GM12801 (cell line): ENCODE measurements at regions not wholly inside any gene's neighbourhood (a gene's known extent, or its start where the extent isn't known, plus 50 kb on each side); places are given as distances from the start of the nearest gene placed in this dataset.

Source experiments
- CTCF ChIP-seq: IDR thresholded peaks from one replicate; pipeline ENCODE4 v1.5.1; 2011; ENCODE audit warnings: control low read depth; ENCODE audit not compliant: insufficient read length; ENCODE audit errors: extremely low read depth

GRCh38 chr6:165931675-165932074 lies 236.0 kb downstream of the TBXT start:
- no peak for TF ChIP-seq CTCF

- TF ChIP-seq CTCF: no peak
Observed at GRCh38 chr6:165930668-165931214, 236.9 kb downstream of the TBXT start.

DNA sequence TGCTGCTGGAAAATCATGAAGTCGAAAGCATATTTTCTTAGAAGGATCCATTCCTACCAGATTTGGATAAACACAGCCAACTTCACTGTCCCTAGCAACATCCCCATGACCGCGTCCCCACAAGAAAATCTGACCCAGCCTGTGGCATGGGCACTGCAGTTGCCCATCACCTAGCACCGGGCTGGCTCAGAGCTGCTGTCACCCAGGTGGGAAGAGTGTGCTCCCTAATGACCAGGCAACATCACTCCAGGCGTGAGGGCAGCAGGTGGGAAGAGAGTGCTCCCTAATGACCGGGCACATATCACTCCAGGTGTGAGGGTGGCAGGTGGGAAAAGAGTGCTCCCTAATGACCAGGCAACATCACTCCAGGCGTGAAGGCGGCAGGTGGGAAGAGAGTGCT lies 238.0 kb downstream of the TBXT start:
- TF ChIP-seq CTCF: no peak

- TF ChIP-seq CTCF: no peak
Observed at GRCh38 chr6:165926378-165926777, 241.3 kb downstream of the TBXT start.

GRCh38 chr6:165925474-165926156 lies 242.0 kb downstream of the TBXT start:
- TF ChIP-seq CTCF: no peak

GRCh38 chr6:165922309-165922794 lies 245.3 kb downstream of the TBXT start:
- TF ChIP-seq CTCF: no peak

DNA sequence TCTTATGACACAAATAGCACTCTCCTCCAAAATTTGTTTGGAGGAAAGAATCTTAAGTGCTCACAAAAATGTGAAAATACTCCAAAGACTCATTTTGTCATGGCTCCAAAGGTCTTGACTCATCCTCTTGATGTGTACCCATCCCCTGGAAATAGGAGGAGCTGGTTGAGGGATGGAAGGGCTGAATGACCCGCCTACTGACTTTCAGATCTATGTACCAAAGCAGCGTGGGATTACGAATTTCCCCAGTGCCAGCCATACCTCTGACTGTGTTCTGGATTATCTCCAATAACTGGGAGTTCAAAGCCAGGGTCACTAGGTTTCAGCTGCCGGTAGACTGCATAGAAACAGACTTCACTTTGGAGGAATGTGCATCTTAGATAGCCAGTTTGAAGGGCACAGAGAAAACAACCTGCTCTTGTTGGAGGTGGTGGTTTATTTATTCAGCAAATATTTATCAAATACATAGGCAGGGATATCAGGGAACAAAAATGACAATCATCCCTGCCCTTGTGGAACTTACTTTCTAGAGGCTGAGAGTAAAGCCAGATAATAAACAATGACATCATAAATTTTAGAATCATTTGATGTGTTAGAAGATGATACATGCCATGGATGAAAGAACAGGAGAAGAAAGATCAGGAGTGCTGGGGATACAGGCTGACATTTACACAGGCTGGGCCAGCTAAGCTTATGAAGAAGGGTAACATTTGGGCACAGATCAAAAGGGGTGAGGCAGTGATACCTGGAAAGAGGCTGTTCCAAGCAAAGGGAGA lies 246.6 kb downstream of the TBXT start:
- TF ChIP-seq CTCF: no peak
